HG03460 (cell line): ENCODE measurements at regions not wholly inside any gene's neighbourhood (a gene's known extent, or its start where the extent isn't known, plus 50 kb on each side); places are given as distances from the start of the nearest gene placed in this dataset.

Experiments used
- ATAC-seq: cut with Tn5 transposase; IDR thresholded peaks from one replicate; pipeline ENCODE4 v1.9.1; 2021; ENCODE audit not compliant: unreplicated experiment

DNA sequence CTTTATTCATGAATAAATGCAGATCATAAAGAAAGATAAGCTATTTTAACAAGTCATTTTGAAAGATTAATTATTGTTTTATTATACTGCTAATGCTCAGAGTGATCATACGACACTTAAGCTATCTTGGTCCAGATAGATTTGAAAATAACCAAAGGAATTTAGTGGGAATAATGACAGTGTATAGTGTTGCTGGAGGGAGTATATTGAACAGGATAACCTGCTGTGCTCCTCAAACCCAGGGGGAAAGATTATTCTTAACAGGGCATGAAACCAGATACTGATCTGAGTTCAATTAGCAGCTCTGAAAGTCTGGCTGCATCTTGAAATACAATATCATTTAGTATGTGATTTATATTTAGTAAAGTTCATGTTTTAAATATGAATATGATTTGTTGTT lies 216.3 kb upstream of the ITGA4 start:
- ATAC-seq: no peak

DNA sequence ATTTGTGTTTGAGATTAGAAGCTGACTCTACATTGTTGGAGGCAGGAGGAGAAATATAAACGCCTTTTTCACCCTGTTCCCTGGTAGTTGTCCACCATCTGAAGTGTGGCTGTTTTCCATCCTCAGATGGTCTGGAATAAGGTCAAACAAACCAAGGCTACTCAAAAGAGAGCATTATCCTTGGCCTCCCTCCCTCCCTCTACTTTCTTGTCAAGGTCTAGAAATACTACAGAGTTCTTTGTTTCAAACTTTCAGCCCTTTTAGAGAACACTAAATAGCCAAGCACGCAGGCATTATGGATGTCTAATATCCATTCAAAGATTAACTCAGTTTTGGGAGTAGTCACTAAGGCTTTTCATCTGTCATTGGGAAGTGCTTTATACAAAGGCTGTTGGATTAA lies 215.8 kb upstream of the ITGA4 start:
- no peak for ATAC-seq

DNA sequence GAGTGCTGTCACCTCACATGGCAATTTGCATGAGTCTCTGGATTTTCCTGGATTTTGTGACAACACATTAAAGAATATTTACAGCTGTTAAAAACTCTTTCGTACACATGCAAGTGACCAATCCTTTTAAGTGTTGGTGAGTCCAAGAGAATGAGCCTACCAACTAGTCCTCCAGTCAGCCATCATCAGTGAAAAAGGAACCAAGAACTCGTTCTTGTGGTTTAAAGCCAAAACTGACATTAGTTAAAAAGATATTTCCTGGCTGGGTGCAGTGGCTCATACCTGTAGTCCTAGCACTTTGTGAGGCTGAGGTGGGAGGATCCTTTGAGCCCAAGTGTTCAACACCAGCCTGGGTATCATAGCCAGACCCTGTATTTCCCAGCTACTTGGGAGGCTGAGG lies 215.4 kb upstream of the ITGA4 start:
- ATAC-seq: peak; percentile 85

DNA sequence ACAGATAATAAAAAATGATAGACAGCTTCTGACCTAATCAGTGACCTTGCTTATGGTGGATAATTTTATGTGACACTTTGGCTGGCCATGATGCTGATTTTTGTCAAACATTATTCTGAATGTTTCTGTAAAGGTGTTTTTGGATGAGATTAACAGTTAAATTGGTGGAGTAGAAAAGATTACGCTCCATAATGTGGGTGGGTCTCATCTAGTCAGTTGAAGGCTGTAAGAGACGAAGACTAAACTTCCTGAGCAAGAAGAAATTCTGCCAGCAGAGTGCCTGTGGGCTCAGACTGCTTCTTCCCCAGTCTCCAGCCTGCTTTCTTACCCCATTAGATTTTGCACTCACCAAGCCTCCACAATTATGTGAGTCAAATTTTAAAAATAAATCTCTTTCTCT lies 214.9 kb upstream of the ITGA4 start:
- ATAC-seq: no peak

- no peak for ATAC-seq
Observed at GRCh38 chr2:181243319-181243718, 213.9 kb upstream of the ITGA4 start.

- ATAC-seq: no peak
Observed at GRCh38 chr2:181250691-181251090, 206.5 kb upstream of the ITGA4 start.

DNA sequence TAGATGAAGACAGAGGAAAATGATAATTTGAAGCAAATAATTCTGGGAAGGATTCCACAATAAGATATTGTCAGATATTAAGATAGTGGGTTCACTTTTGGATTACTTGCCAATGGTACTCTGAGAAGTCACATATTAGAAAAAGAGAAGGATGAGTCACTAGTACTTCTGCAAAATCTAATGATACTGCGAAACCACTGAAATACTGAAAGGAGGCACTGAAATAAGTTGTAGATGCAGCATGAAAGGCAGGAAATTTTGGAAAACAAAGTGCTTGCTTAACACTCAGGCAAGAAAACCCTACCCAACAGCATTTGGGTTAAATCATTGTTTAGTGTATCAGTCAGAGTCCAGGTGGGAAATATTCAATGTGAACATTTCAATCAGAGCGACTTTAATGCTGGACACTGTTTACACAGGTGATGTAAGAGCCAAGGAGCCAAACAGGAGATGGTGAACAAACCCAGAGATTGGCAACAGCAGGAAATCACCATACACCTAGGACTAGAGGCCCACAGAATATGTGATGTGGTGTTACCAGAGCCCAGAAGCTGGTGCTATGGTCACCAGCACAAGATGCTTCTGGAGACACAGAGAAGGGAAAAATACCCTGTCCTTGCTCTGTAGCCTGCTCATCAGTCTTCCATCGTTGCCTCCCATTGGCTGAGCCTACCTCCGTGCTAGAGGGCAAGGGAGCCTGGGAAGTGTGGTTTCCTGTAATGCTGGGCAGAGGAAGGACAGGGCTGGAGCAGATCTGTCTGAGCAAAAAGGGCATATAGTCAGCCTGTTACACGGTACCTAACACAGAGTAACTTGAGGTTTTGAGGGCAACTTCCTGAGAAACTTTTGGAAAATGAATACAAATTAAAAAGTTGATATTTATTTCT lies 204.7 kb upstream of the ITGA4 start:
- no peak for ATAC-seq

DNA sequence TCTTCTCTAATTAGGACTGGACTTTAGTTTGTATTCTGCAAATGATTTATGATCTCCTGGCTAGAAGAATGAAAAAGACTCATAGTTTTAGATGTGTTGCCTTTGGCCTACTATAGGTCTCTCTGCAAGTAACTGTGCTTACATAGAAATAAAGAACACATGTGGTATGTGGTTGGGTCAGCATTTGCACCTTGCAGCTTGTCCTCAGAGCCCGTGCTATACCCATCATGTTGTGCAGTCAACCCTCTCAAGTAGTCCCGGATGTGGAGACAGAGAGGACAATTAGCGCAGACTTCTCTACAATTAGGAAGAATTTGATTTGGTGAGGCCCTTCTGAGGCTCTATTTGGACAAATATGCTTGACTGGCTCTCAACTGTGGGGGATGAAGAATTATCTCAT lies 203.7 kb upstream of the ITGA4 start:
- no peak for ATAC-seq

DNA sequence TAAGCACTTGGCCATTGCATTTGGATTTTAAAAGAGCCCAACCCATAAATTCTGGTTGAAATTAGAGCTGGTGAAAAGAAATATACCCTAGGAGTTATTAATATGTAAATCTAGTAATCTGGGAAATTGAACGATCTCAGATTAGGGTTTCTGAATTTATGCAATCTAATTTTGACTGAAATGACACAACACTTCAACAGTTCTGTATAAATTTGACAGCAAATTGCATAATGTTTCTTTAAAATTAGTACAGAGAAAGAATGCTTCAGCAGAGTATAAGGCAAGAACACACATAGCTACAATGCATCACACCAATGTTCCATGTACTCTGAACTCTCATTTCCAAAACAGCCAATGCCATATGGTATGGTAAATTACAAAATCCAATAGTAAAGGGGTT lies 201.5 kb upstream of the ITGA4 start:
- ATAC-seq: no peak

GRCh38 chr2:181258720-181259119 lies 198.5 kb upstream of the ITGA4 start:
- no peak for ATAC-seq

DNA sequence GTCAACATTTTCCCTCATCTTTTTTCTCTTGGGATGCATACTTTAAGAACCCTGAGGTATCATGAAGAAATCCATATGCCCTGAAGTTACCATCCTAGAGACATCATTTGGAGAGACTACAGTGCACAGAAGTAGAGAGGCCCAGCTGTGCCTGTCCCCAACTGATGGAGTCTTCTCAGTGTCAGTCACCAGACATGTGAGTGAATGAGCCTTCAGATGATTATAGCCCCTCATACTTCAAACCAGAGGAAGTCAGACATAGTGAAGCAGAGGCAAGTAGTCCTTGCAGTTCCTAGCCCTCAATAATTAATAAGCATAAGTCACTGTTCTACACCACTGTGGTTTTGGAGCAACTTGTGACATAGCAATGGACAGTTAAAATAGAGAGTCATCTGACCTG lies 194.4 kb upstream of the ITGA4 start:
- ATAC-seq: no peak

GRCh38 chr2:181264001-181264400 lies 193.2 kb upstream of the ITGA4 start:
- ATAC-seq: no peak

- ATAC-seq: no peak
Observed at GRCh38 chr2:181264441-181264840, 192.7 kb upstream of the ITGA4 start.

GRCh38 chr2:181266614-181267013 lies 190.6 kb upstream of the ITGA4 start:
- no peak for ATAC-seq

DNA sequence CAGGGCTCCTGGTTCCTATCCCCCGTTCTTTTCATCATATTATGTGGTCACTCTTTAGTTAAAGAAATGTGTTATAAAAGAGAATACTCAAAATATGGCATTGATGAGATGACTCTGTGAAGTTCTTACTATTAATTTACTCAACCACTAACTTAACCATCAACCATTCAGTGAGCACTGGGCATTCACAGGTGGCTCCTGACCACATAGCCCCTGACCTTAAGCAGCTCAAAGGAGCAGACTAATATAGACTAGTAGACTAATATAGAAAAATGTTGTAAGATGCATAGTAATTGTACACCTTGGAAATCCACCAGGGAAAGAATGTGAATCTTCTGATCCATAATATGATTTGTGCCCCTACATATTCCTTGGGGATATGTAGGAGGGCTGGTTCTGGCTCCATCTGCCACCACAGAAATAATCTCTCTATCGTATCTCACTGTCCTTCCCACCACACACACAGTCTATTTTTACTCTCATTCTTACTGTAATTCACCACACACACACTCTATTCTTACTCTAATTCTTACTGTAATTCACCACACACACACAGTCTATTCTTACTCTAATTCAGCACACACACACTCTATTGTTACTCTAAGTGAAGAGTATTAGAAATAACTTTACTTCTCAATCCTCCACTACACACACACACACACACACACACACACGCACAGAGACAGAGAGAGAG lies 188.9 kb upstream of the ITGA4 start:
- ATAC-seq: peak; percentile 66

- no peak for ATAC-seq
Observed at GRCh38 chr2:181273986-181274385, 183.2 kb upstream of the ITGA4 start.

DNA sequence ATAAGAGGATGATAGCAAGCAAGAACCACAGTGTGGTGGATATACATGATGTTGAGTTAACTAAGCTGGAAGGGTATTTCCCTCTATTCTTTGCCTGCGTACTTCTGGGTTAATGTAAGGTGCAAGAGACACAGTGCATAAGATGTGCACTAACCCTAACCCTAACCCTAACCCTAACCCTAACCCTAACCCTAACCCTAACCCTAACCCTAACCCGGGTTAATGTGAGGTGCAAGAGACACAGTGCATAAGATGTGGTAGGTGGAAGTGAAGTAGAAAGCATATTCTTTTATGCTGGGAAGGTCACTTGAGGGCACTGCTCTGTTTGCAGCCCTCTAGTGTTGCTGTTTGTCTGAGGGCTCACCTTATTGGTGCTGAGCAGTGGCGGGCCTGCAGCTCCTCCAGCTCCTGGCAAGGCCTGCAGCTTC lies 181.5 kb upstream of the ITGA4 start:
- ATAC-seq: no peak

DNA sequence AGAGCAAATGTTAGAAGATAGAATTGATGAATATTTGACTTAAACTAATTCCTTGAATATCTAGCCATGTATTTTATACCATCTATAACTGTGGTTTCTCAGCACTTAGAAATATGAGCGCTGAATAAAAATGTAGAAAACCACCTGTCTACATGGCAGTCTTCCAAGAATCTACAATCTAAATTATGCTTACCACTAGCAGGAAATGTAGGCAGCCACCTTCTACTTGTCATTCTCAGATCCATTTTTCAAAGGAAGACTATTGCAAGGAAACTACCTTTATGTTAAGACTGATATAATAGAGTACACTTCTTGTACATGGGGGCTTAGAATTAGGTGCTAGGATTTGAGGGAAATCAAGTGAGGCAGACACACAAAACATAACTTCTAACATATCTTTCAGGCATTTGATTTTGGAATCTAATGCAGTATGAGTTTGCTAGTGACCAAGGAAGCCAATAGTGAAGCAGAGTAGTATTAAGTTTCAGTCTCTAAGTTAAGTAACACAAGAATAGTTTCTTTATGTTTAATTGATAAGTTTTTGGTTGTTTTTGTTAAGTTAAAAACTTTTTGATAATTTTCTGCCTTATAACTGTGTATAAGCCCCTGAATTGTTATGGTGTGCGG lies 175.9 kb upstream of the ITGA4 start:
- ATAC-seq: peak; percentile 74

DNA sequence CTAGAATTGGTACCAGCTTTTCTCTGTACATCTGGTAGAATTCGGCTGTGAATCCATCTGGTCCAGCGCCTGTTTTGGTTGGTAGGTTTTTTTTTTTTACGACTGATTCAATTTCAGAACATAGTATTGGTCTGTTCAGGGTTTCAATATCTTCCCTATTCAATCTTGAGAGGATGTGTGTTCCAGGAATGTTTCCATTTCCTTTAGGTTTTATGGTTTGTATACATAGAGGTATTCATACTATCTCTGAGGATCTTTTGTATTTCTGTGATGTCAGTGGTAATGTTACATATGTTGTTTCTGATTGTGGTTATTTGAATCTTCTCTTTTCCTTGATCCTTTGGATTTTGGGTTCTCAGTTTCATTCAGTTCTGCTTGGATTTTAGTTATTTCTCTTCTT lies 172.1 kb upstream of the ITGA4 start:
- ATAC-seq: no peak

- ATAC-seq: no peak
Observed at GRCh38 chr2:181289698-181290097, 167.5 kb upstream of the ITGA4 start.

GRCh38 chr2:181290182-181290581 lies 167.0 kb upstream of the ITGA4 start:
- no peak for ATAC-seq

- ATAC-seq: no peak
Observed at GRCh38 chr2:181294979-181295378, 162.2 kb upstream of the ITGA4 start.
